A549 (cell line): ENCODE measurements at regions not wholly inside any gene's neighbourhood (a gene's known extent, or its start where the extent isn't known, plus 50 kb on each side); places are given as distances from the start of the nearest gene placed in this dataset.

Source experiments
- ATAC-seq, 2 experiments: fragments of 200-7000 bp in 1 of 2; fragments of >200 bp in 1 of 2; cut with Nextera tagmentation in 1 of 2; cut with Tn5 transposase in 1 of 2; 3 replicates each; pipeline versions ENCODE4 v1.8.0 to v1.9.1; 2018 to 2020; ENCODE audit warnings: mild to moderate bottlenecking in 1 of 2, moderate library complexity in 1 of 2
- CTCF ChIA-PET: fragments of 300-600 bp; sonication (Branson Sonifier 250); formaldehyde crosslinking; extraction: SDS; loops from one replicate; lab custom pipeline; 2021; ENCODE audit warnings: antibody characterized with exemption, inconsistent platforms; lab: Yijun Ruan, JAX
- POLR2A ChIA-PET: fragments of 350-600 bp; formaldehyde crosslinking; extraction: SDS; loops from one replicate; lab custom pipeline; 2021; ENCODE audit warnings: antibody characterized with exemption, inconsistent platforms; lab: Yijun Ruan, JAX
- DNase-seq, 2 experiments: peaks; one replicate each; pipeline versions ENCODE4 v3.0.0 to v3.0.0-alpha.2; 2011 to 2016; ENCODE audit warnings: low read depth in 1 of 2, low spot score in 1 of 2
- FAIRE-seq: peaks from 2 replicates; lab custom pipeline; 2011; peaks lifted over from hg19 to GRCh38; lab: Jason Lieb, UNC
- H3K27ac ChIP-seq, 2 experiments: fragments of >200 bp; sonication (Bioruptor Twin); formaldehyde crosslinking; 3 replicates each; pipeline ENCODE4 v1.5.1; 2016 to 2017
- H3K4me1 ChIP-seq: fragments of >200 bp; sonication (Bioruptor Twin); formaldehyde crosslinking; 3 replicates; pipeline ENCODE4 v1.6.1; 2016
- H3K4me2 ChIP-seq: fragments of >200 bp; sonication (Bioruptor Twin); formaldehyde crosslinking; 3 replicates; pipeline ENCODE4 v1.6.1; 2016
- H3K4me3 ChIP-seq: fragments of >200 bp; sonication (Bioruptor Twin); formaldehyde crosslinking; 3 replicates; pipeline ENCODE4 v1.5.1; 2016
- H3K9me3 ChIP-seq: fragments of >200 bp; sonication (Bioruptor Twin); formaldehyde crosslinking; 3 replicates; pipeline ENCODE4 v1.6.1; 2016
- ATOH8 ChIP-seq: fragments of 250-450 bp; sonication (Bioruptor Pico); IDR thresholded peaks from 2 replicates; pipeline ENCODE4 v1.5.0; 2020; ENCODE audit warnings: low read depth, mild to moderate bottlenecking, moderate library complexity
- CEBPB ChIP-seq, 2 experiments: fragments of >200 bp in 1 of 2; sonication (Bioruptor Twin) in 1 of 2; formaldehyde crosslinking in 1 of 2; IDR thresholded peaks; 2 replicates each; pipeline ENCODE4 v1.6.1; 2012 to 2016
- CHD4 ChIP-seq: fragments of 200-600 bp; sonication (generic); IDR thresholded peaks from 2 replicates; pipeline ENCODE4 v1.6.1; 2016; ENCODE audit warnings: antibody characterized with exemption, mild to moderate bottlenecking, borderline replicate concordance
- E2F6 ChIP-seq: IDR thresholded peaks from 2 replicates; pipeline ENCODE4 v1.6.1; 2012; ENCODE audit warnings: low read depth, borderline replicate concordance
- EHF ChIP-seq: fragments of 250-450 bp; sonication (Bioruptor Pico); IDR thresholded peaks from 2 replicates; pipeline ENCODE4 v1.5.0; 2020; ENCODE audit warnings: mild to moderate bottlenecking
- EP300 ChIP-seq, 2 experiments: fragments of >200 bp; sonication (Bioruptor Twin); formaldehyde crosslinking; IDR thresholded peaks; 2 replicates in 1 of 2; 3 replicates in 1 of 2; pipeline ENCODE4 v1.6.1; 2016 to 2017
- ESRRA ChIP-seq: fragments of 150-350 bp; IDR thresholded peaks from 2 replicates; pipeline ENCODE4 v1.6.1; 2014; ENCODE audit warnings: mild to moderate bottlenecking, low read length, borderline replicate concordance
- FOSB ChIP-seq: fragments of 250-450 bp; sonication (Bioruptor Pico); IDR thresholded peaks from 2 replicates; pipeline ENCODE4 v1.5.0; 2020; ENCODE audit warnings: mild to moderate bottlenecking, moderate library complexity
- FOSL2 ChIP-seq, 2 experiments: fragments of 450-650 bp in 1 of 2; fragments of >200 bp in 1 of 2; sonication (Bioruptor Twin) in 1 of 2; formaldehyde crosslinking; IDR thresholded peaks; 2 replicates each; pipeline versions ENCODE4 v1.5.0 to v1.6.1; 2016 to 2020; ENCODE audit warnings: mild to moderate bottlenecking in 1 of 2, moderate library complexity in 1 of 2
- HOXB5 ChIP-seq: fragments of 250-450 bp; sonication (Bioruptor Pico); IDR thresholded peaks from 2 replicates; pipeline ENCODE4 v1.5.0; 2020; ENCODE audit warnings: mild to moderate bottlenecking, moderate library complexity
- JUN ChIP-seq, 2 experiments: fragments of >200 bp; sonication (Bioruptor Twin); formaldehyde crosslinking; IDR thresholded peaks; 2 replicates in 1 of 2; 3 replicates in 1 of 2; pipeline ENCODE4 v1.6.1; 2016 to 2017
- KDM1A ChIP-seq: fragments of 200-600 bp; sonication (generic); IDR thresholded peaks from 2 replicates; pipeline ENCODE4 v1.6.1; 2016; ENCODE audit warnings: low read depth, mild to moderate bottlenecking
- KDM5A ChIP-seq: fragments of 200-600 bp; sonication (generic); IDR thresholded peaks from 2 replicates; pipeline ENCODE4 v1.6.1; 2016; ENCODE audit warnings: antibody characterized with exemption, mild to moderate bottlenecking
- MAX ChIP-seq: IDR thresholded peaks from 2 replicates; pipeline ENCODE4 v1.6.1; 2012
- SMC3 ChIP-seq: fragments of >200 bp; sonication (Bioruptor Twin); formaldehyde crosslinking; IDR thresholded peaks from 3 replicates; pipeline ENCODE4 v1.6.1; 2018; ENCODE audit warnings: inconsistent platforms
- TP53 ChIP-seq: fragments of 250-450 bp; sonication (Bioruptor Pico); IDR thresholded peaks from 2 replicates; pipeline ENCODE4 v1.5.0; 2021; ENCODE audit warnings: mild to moderate bottlenecking, moderate library complexity
- ZFP36 ChIP-seq: fragments of 450-650 bp; IDR thresholded peaks from 2 replicates; pipeline ENCODE4 v1.6.1; 2014; ENCODE audit warnings: borderline replicate concordance; ENCODE audit not compliant: partially characterized antibody
- WGBS: methylation state at CpG from one replicate; pipeline ENCODE4 v1.1.6; 2017; ENCODE audit errors: missing lambda C conversion rate; 5-methylcytosine and 5-hydroxymethylcytosine counted together

GRCh38 chr15:66841953-66842681 is 140.1 kb downstream of the SMAD6 start (continued):
- TF ChIP-seq EHF (CRISPR knock-in tag): no peak
- TF ChIP-seq MAX: peak; percentile 53
- no peak for TF ChIP-seq KDM5A
- peak; percentile 100 for TF ChIP-seq ZFP36
- peak in 1 of 2 experiments; percentile 73; a peak in 2 of 5 replicates for TF ChIP-seq JUN (IDR thresholded peaks at IDR 0.05)
- no peak for TF ChIP-seq SMC3
- 0 out of 2 replicates have a peak, but pooled peaks have one; percentile 21 for TF ChIP-seq HOXB5 (CRISPR knock-in tag)
- TF ChIP-seq, all 56 proteins: peak for 12

- peak; percentile 67 to 79 for ATAC-seq
- 10% methylated on average over 14 of the region's 58 CpGs for WGBS
- Histone ChIP-seq H3K27ac (peak overlapping the region; percentile 91 to 92), H3K4me1 (peaks cover 34% of the 10 kb centered on the region)
- ChIA-PET CTCF (interaction anchor here (0.6 to 14.8 kb wide), 8 partner anchors 10 to 137 kb away, joined by 3 to 465 read pairs (median 24); partner anchors contain the start of gene SMAD6), POLR2A (interaction anchor here (1.1 to 1.6 kb wide), 4 partner anchors 9 to 54 kb away, joined by 4 to 7 read pairs (median 4); no protein-coding TSS in a partner anchor)
- TF ChIP-seq ESRRA (0 out of 2 replicates have a peak, but pooled peaks have one; percentile 24), MAX (peak; percentile 84), E2F6 (peak; percentile 55; the same call in 1 of the 2 replicates), CEBPB (IDR thresholded peaks at IDR 0.05) (peak; percentile 55 to 82; a peak in 3 of 4 replicates), ATOH8 (CRISPR knock-in tag) (no peak), FOSB (CRISPR knock-in tag) (no peak), HOXB5 (CRISPR knock-in tag) (no peak), CHD4 (peak; percentile 32; the same call in 1 of the 2 replicates), FOSL2 (IDR thresholded peaks at IDR 0.05) (no peak), FOSL2 (CRISPR knock-in tag; IDR thresholded peaks at IDR 0.05) (peak; percentile 11; the same call in 1 of the 2 replicates), TP53 (CRISPR knock-in tag) (peak; percentile 31; the same call in 1 of the 2 replicates), EP300 (IDR thresholded peaks at IDR 0.05) (0 out of 5 replicates have a peak, but pooled peaks of 1 of the 2 experiments have one; percentile 2)
- TF ChIP-seq, all 56 proteins: peak for 8
- Histone ChIP-seq H3K9me3 (no peaks in the 10 kb centered on the region), H3K4me3 (peak overlapping the region; percentile 62), H3K4me2 (peak overlapping the region; percentile 90)
- no peak for FAIRE-seq
- DNase-seq: peak; percentile 67 to 81
These were observed 140.8 kb downstream of the SMAD6 start for GRCh38 chr15:66842710-66843441.

GRCh38 chr15:66843581-66843980 is 141.5 kb downstream of the SMAD6 start:
- ATAC-seq (0 out of 6 replicates have a peak, but pooled peaks of 1 of the 2 experiments have one; percentile 6), DNase-seq (no peak), FAIRE-seq (no peak)
- ChIA-PET POLR2A (interaction anchor here (1.6 kb wide), 1 partner anchor 8 kb away, joined by 4 read pairs; no protein-coding TSS in a partner anchor), CTCF (interaction anchor here (0.8 to 14.8 kb wide), 5 partner anchors 9 to 138 kb away, joined by 3 to 465 read pairs (median 224); partner anchors contain the start of gene SMAD6)
- no peaks in the 10 kb centered on the region for H3K9me3 ChIP-seq
- no peak overlapping the region for H3K4me3 ChIP-seq
- H3K27ac ChIP-seq: peak overlapping the region; percentile 91 to 92; a peak in 5 of 6 replicates
- H3K4me1 ChIP-seq: peaks cover 34% of the 10 kb centered on the region
- 48% methylated on average over 2 of the region's 2 CpGs for WGBS
- peak overlapping the region; percentile 90 for H3K4me2 ChIP-seq
- peak; percentile 68 for TF ChIP-seq ZFP36
- no peak for TF ChIP-seq MAX
- TF ChIP-seq KDM1A: 0 out of 2 replicates have a peak, but pooled peaks have one; percentile 59
